GM10266 (cell line): ENCODE measurements at regions not wholly inside any gene's neighbourhood (a gene's known extent, or its start where the extent isn't known, plus 50 kb on each side); places are given as distances from the start of the nearest gene placed in this dataset.

Experiments used
- DNase-seq: peaks from one replicate; pipeline ENCODE4 v3.0.0; 2012; ENCODE audit errors: extremely low spot score
- TF ChIP-seq, protein P1 (sequence below): IDR thresholded peaks from 2 replicates; pipeline ENCODE4 v1.5.1; 2012; ENCODE audit warnings: mild to moderate bottlenecking, low read depth; ENCODE audit not compliant: control insufficient read depth, insufficient read depth; ENCODE audit errors: missing control alignments

DNA sequence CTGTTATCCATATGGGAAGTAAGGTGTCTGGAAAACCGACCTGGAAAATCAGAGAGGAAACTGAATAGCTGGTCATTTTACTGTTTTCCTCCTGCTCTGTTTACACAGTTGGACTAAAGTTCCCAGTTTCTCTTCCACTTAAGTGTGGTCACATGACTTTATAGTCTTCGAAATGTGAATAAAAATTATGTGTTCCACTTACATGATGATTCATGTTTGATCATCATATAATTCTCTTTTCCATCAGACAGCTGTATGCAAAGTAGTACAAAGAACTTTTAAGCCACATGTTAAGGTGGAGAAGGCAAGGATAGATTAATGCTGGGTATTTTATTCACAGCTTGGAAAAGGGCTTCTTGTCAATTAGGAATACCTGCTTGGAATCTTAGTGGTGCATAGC lies 525.5 kb upstream of the BCHE start:
- DNase-seq: no peak
- TF ChIP-seq, protein P1, sequence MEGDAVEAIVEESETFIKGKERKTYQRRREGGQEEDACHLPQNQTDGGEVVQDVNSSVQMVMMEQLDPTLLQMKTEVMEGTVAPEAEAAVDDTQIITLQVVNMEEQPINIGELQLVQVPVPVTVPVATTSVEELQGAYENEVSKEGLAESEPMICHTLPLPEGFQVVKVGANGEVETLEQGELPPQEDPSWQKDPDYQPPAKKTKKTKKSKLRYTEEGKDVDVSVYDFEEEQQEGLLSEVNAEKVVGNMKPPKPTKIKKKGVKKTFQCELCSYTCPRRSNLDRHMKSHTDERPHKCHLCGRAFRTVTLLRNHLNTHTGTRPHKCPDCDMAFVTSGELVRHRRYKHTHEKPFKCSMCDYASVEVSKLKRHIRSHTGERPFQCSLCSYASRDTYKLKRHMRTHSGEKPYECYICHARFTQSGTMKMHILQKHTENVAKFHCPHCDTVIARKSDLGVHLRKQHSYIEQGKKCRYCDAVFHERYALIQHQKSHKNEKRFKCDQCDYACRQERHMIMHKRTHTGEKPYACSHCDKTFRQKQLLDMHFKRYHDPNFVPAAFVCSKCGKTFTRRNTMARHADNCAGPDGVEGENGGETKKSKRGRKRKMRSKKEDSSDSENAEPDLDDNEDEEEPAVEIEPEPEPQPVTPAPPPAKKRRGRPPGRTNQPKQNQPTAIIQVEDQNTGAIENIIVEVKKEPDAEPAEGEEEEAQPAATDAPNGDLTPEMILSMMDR: no peak

DNA sequence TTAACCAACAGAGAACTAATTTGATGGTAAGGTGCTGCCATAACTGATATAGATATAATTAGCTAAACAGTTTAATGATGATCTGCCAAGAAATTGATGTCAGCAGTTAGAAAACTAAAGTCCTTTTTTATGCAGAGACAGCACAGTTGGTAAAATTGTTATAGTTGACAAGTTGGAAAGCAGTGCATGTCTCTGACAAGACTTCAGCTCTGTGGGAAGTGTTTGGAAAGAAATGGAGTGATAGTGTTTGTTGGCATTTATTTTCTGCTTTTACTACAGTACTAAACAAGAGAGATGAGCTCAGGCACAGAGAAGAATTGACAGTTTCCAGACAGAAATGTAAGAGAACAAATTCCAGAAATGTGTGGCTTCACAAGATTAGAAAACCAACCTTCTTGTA lies 523.5 kb upstream of the BCHE start:
- DNase-seq: no peak
- TF ChIP-seq, protein P1: no peak

DNA sequence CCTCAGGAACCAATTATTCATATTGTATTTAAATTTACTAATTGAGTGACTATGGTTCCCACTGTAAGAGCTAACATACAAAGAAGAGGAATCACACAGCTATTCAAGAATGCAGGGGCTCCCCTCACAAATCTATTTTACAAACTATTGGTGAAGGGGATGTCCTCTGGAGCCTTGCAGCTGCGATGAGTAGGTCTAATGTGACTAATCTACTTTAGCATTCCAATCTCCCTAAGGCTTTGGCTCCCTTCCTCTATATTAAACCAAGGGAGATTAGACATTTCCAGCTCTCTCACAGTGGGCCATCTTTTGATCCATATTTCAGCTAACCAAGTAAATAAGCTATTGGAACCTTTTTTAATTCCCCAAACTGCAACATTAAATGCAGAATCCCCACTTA lies 514.2 kb upstream of the BCHE start:
- no peak for DNase-seq
- TF ChIP-seq, protein P1: no peak

DNA sequence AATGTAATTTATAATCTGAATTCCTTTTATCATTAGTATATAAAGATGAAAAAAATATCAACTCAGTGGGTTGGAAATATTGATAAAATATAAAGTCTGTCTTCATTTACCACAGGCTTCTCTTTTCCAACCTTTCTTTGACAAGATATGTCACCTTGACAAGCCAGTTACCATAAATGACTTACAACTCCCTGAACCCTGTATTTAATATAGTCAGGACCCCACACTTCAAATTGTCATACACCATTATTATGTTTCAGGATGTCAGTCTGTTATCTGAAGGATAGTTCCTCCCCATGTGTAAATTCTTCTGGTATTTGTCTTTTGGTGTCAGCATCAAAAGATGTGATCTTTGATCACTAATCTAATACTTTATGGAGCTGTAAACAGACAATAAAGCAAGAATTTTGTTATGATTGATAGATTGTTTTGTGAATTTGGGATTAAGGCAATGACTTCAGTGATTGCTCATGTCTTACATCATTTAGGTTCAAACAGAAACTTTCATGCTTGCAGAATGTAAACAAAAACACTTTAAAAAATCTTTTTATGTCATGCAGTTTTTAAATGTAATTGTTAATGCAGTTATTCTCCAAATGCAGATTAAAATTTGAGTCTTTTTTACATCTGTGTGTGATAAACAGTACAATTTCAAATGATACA lies 503.5 kb upstream of the BCHE start:
- TF ChIP-seq, protein P1: no peak
- no peak for DNase-seq

DNA sequence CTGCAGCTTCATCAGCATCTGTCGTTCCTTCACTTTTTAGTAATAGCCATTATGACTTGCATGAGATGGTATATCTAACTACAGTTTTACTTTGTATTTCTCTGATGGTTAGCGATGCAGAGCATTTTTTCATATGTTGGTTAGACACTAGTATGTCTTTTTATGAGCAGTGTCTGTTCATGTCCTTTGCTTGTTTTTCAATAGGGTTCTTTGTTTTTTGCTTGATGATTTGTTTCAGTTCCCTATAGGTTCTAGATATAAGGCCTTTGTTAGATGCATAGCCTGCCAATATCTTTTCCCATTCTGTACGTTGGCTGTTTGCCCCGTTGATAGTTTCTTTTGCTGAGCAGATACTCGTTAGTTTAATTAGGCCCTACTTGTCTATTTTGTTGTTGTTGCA lies 487.2 kb upstream of the BCHE start:
- no peak for DNase-seq
- TF ChIP-seq, protein P1: no peak

DNA sequence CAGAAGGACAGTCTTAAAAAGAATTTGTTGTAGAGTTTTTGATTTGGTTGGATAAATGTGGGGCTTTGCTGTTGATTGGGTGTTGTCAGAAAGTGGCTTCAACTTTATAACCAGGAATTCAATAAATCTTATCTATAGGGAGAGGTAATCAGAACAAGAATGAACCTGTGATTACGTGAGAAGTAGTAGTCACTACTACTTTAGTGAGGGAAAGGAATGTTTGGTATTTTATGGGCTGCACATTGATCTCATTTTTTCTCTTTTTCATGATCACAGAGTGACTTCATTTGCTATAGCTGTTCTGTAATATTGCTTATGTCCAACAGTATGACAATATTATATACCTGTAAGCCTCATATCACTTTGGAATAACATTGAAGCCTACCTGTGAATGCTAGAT lies 485.2 kb upstream of the BCHE start:
- TF ChIP-seq, protein P1: no peak
- no peak for DNase-seq

DNA sequence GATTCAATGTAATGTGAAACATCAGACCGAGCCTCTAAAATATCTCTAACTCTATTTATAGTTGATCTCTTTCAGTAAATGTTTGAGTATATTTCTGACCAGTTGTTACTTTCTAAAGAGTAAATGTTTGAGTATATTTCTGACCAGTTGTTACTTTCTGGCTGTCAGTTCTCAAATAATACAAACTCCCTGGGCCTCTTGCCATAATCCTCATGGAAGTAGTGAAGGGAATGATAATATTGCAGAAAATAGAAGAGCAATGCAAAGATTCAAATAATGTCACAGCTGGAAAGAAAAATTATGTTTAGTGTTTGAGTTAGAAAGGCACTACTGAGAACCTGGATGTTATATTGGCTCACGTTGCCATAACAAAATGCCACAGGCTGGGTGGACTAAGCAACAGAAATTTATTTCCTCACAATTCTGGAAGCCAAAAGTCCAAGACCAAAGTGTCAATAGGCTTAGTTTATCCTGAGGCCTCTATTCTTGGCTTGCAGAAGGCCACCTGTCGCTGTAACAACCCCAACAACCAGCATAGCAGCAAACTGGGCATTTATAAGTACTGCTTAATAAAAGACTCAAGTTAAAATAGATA lies 470.6 kb upstream of the BCHE start:
- no peak for DNase-seq
- TF ChIP-seq, protein P1: no peak
